ENCODE measurements at regions not wholly inside any gene's neighbourhood (a gene's known extent, or its start where the extent isn't known, plus 50 kb on each side); places are given as distances from the start of the nearest gene placed in this dataset.
"Not testable (repeated sequence)": the region's sequence is repeated elsewhere in the genome, so short reads cannot be mapped to it uniquely, and the experiment has no call there.

- intact Hi-C loops (cut with micrococcal nuclease): no loop called here
- Mint-ChIP-seq H3K4me3 (no peak overlapping the region), H3K27me3 (no peaks in the 10 kb centered on the region), H3K36me3 (ENCODE audit: low read depth) (no peaks in the 10 kb centered on the region), H3K27ac (no peak overlapping the region), H3K9me3 (no peaks in the 10 kb centered on the region), H3K4me1 (no peaks in the 10 kb centered on the region)
- DNase-seq: no peak
These were observed 78.2 kb downstream of the MSL3 start for GRCh38 chrX:11836284-11836683.

GRCh38 chrX:11837437-11837836, 79.4 kb downstream of the MSL3 start:
- no peak overlapping the region for H3K27ac Mint-ChIP-seq
- no peaks in the 10 kb centered on the region for H3K4me1 Mint-ChIP-seq
- H3K4me3 Mint-ChIP-seq: no peak overlapping the region
- intact Hi-C loops (cut with micrococcal nuclease): no loop called here
- H3K9me3 Mint-ChIP-seq: no peaks in the 10 kb centered on the region
- no peaks in the 10 kb centered on the region for H3K36me3 Mint-ChIP-seq (ENCODE audit: low read depth)
- DNase-seq: no peak
- H3K27me3 Mint-ChIP-seq: no peaks in the 10 kb centered on the region

- peaks cover 3% of the 10 kb centered on the region for H3K4me1 Mint-ChIP-seq
- no peak for DNase-seq
- no peaks in the 10 kb centered on the region for H3K36me3 Mint-ChIP-seq (ENCODE audit: low read depth)
- intact Hi-C loops (cut with micrococcal nuclease): no loop called here
- H3K4me3 Mint-ChIP-seq: no peak overlapping the region
- no peaks in the 10 kb centered on the region for H3K9me3 Mint-ChIP-seq
- H3K27me3 Mint-ChIP-seq: peaks cover 3% of the 10 kb centered on the region
- no peak overlapping the region for H3K27ac Mint-ChIP-seq
These were observed 106.1 kb downstream of the MSL3 start for GRCh38 chrX:11864171-11864570.

- DNase-seq: no peak
- H3K27me3 Mint-ChIP-seq: no peaks in the 10 kb centered on the region
- no peaks in the 10 kb centered on the region for H3K36me3 Mint-ChIP-seq (ENCODE audit: low read depth)
- H3K9me3 Mint-ChIP-seq: no peaks in the 10 kb centered on the region
- intact Hi-C loops (cut with micrococcal nuclease): no loop called here
- H3K27ac Mint-ChIP-seq: no peak overlapping the region
- no peak overlapping the region for H3K4me3 Mint-ChIP-seq
- H3K4me1 Mint-ChIP-seq: peaks cover 3% of the 10 kb centered on the region
These were observed 109.7 kb downstream of the MSL3 start for GRCh38 chrX:11867610-11868345.

GRCh38 chrX:11870789-11871188, 112.8 kb downstream of the MSL3 start:
- intact Hi-C loops (cut with micrococcal nuclease): no loop called here
- H3K4me3 Mint-ChIP-seq: no peak overlapping the region
- no peaks in the 10 kb centered on the region for H3K4me1 Mint-ChIP-seq
- H3K36me3 Mint-ChIP-seq (ENCODE audit: low read depth): no peaks in the 10 kb centered on the region
- no peak overlapping the region for H3K27ac Mint-ChIP-seq
- DNase-seq: no peak
- no peaks in the 10 kb centered on the region for H3K27me3 Mint-ChIP-seq
- no peaks in the 10 kb centered on the region for H3K9me3 Mint-ChIP-seq

- no peak for DNase-seq
- Mint-ChIP-seq H3K27me3 (no peaks in the 10 kb centered on the region), H3K4me3 (no peak overlapping the region), H3K27ac (no peak overlapping the region), H3K4me1 (no peaks in the 10 kb centered on the region), H3K9me3 (no peaks in the 10 kb centered on the region), H3K36me3 (ENCODE audit: low read depth) (no peaks in the 10 kb centered on the region)
- intact Hi-C loops (cut with micrococcal nuclease): no loop called here
These were observed 123.6 kb downstream of the MSL3 start for GRCh38 chrX:11881485-11882170.

GRCh38 chrX:11886745-11887144, 128.7 kb downstream of the MSL3 start:
- Mint-ChIP-seq H3K27ac (no peak overlapping the region), H3K9me3 (no peaks in the 10 kb centered on the region), H3K4me3 (no peak overlapping the region)

GRCh38 chrX:11887175-11887574, 129.1 kb downstream of the MSL3 start:
- intact Hi-C loops (cut with micrococcal nuclease): no loop called here
- no peaks in the 10 kb centered on the region for H3K27me3 Mint-ChIP-seq
- H3K9me3 Mint-ChIP-seq: no peaks in the 10 kb centered on the region
- no peaks in the 10 kb centered on the region for H3K36me3 Mint-ChIP-seq (ENCODE audit: low read depth)
- no peak for DNase-seq
- no peak overlapping the region for H3K27ac Mint-ChIP-seq
- no peaks in the 10 kb centered on the region for H3K4me1 Mint-ChIP-seq
- H3K4me3 Mint-ChIP-seq: no peak overlapping the region

More at GRCh38 chrX:11886745-11887144, 128.7 kb downstream of the MSL3 start:
- no peak for DNase-seq
- intact Hi-C loops (cut with micrococcal nuclease): no loop called here
- Mint-ChIP-seq H3K36me3 (ENCODE audit: low read depth) (no peaks in the 10 kb centered on the region), H3K27me3 (no peaks in the 10 kb centered on the region), H3K4me1 (no peaks in the 10 kb centered on the region)

GRCh38 chrX:11888421-11888820, 130.4 kb downstream of the MSL3 start:
- no peak overlapping the region for H3K4me3 Mint-ChIP-seq
- H3K27ac Mint-ChIP-seq: no peak overlapping the region
- no peaks in the 10 kb centered on the region for H3K36me3 Mint-ChIP-seq (ENCODE audit: low read depth)
- H3K4me1 Mint-ChIP-seq: no peaks in the 10 kb centered on the region
- DNase-seq: no peak
- intact Hi-C loops (cut with micrococcal nuclease): no loop called here
- H3K27me3 Mint-ChIP-seq: no peaks in the 10 kb centered on the region
- H3K9me3 Mint-ChIP-seq: no peaks in the 10 kb centered on the region

GRCh38 chrX:11889791-11890190, 131.8 kb downstream of the MSL3 start:
- no peak for DNase-seq
- Mint-ChIP-seq H3K27ac (no peak overlapping the region), H3K4me3 (no peak overlapping the region), H3K4me1 (no peaks in the 10 kb centered on the region), H3K27me3 (no peaks in the 10 kb centered on the region), H3K36me3 (ENCODE audit: low read depth) (no peaks in the 10 kb centered on the region), H3K9me3 (no peaks in the 10 kb centered on the region)
- intact Hi-C loops (cut with micrococcal nuclease): no loop called here

- no peaks in the 10 kb centered on the region for H3K36me3 Mint-ChIP-seq (ENCODE audit: low read depth)
- intact Hi-C loops (cut with micrococcal nuclease): no loop called here
- H3K27ac Mint-ChIP-seq: no peak overlapping the region
- H3K4me3 Mint-ChIP-seq: no peak overlapping the region
- no peaks in the 10 kb centered on the region for H3K9me3 Mint-ChIP-seq
- no peak for DNase-seq
- no peaks in the 10 kb centered on the region for H3K4me1 Mint-ChIP-seq
- H3K27me3 Mint-ChIP-seq: no peaks in the 10 kb centered on the region
These were observed 132.9 kb downstream of the MSL3 start for GRCh38 chrX:11890836-11891514.

GRCh38 chrX:11893933-11894710, 136.1 kb downstream of the MSL3 start:
- intact Hi-C loops (cut with micrococcal nuclease): no loop called here
- Mint-ChIP-seq H3K27me3 (no peaks in the 10 kb centered on the region), H3K27ac (no peak overlapping the region), H3K4me1 (no peaks in the 10 kb centered on the region), H3K4me3 (no peak overlapping the region), H3K9me3 (no peaks in the 10 kb centered on the region), H3K36me3 (ENCODE audit: low read depth) (no peaks in the 10 kb centered on the region)
- DNase-seq: no peak

- Mint-ChIP-seq H3K27me3 (no peaks in the 10 kb centered on the region), H3K9me3 (no peaks in the 10 kb centered on the region)
- intact Hi-C loops (cut with micrococcal nuclease): no loop called here
These were observed 141.1 kb downstream of the MSL3 start for GRCh38 chrX:11899091-11899490.

GRCh38 chrX:11905933-11906332, 147.9 kb downstream of the MSL3 start:
- H3K4me3 Mint-ChIP-seq; DNase-seq; H3K4me1 Mint-ChIP-seq; H3K27ac Mint-ChIP-seq; H3K27me3 Mint-ChIP-seq; H3K36me3 Mint-ChIP-seq (ENCODE audit: low read depth); H3K9me3 Mint-ChIP-seq: not testable (repeated sequence)
- intact Hi-C loops (cut with micrococcal nuclease): loop anchor here (5.0 kb wide), 1 partner anchor 134 kb away; no protein-coding TSS in a partner anchor

More at GRCh38 chrX:11899091-11899490, 141.1 kb downstream of the MSL3 start:
- Mint-ChIP-seq H3K27ac (no peak overlapping the region), H3K4me3 (no peak overlapping the region), H3K4me1 (no peaks in the 10 kb centered on the region), H3K36me3 (ENCODE audit: low read depth) (no peaks in the 10 kb centered on the region)
- no peak for DNase-seq

Measured in activated CD4-positive, alpha-beta T cell treated with anti-CD3 and anti-CD28 coated beads, Interleukin-2, amount 10 ng/mL, durations not matched to agents 24 days and 14 days (primary cell).